ENCODE measurements at regions not wholly inside any gene's neighbourhood (a gene's known extent, or its start where the extent isn't known, plus 50 kb on each side); places are given as distances from the start of the nearest gene placed in this dataset.

DNA sequence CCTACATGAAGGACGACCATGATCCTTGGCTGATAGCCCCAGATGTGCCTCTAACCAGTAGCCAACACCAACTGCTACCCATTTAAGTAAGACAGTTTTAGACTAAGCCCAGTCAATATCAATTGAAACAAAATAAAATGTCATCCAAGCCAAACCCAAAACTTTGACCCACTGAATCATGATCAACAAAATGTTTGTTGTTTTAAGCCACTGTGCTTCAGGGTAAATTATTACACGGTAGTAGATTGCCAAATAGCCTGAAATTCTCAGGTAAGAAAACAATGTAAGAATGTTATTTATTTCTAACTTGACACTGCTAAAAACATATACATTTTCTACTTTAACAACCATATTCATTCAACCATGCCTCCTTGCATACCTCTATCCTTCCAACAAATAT, 105.5 kb upstream of the PAPPA start:
- TF ChIP-seq POLR2A (IDR thresholded peaks at IDR 0.05), result no peak
- TF ChIP-seq, protein P1, sequence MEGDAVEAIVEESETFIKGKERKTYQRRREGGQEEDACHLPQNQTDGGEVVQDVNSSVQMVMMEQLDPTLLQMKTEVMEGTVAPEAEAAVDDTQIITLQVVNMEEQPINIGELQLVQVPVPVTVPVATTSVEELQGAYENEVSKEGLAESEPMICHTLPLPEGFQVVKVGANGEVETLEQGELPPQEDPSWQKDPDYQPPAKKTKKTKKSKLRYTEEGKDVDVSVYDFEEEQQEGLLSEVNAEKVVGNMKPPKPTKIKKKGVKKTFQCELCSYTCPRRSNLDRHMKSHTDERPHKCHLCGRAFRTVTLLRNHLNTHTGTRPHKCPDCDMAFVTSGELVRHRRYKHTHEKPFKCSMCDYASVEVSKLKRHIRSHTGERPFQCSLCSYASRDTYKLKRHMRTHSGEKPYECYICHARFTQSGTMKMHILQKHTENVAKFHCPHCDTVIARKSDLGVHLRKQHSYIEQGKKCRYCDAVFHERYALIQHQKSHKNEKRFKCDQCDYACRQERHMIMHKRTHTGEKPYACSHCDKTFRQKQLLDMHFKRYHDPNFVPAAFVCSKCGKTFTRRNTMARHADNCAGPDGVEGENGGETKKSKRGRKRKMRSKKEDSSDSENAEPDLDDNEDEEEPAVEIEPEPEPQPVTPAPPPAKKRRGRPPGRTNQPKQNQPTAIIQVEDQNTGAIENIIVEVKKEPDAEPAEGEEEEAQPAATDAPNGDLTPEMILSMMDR (IDR thresholded peaks at IDR 0.05), result no peak
